ENCODE measurements at regions not wholly inside any gene's neighbourhood (a gene's known extent, or its start where the extent isn't known, plus 50 kb on each side); places are given as distances from the start of the nearest gene placed in this dataset.

- Mint-ChIP-seq H3K9me3 (no peaks in the 10 kb centered on the region), H3K27me3 (peaks cover 2% of the 10 kb centered on the region), H3K4me1 (ENCODE audit: low read depth) (no peaks in the 10 kb centered on the region), H3K27ac (no peak overlapping the region), H3K36me3 (ENCODE audit: low read depth) (no peaks in the 10 kb centered on the region), H3K4me3 (no peak overlapping the region)
- POLR2A ChIA-PET, result no interaction called here
- intact Hi-C loops (cut with micrococcal nuclease), result no loop called here
- CTCF ChIA-PET, result no interaction called here
- DNase-seq (no peak), ATAC-seq (no peak)
- no peak for TF ChIP-seq CTCF (IDR thresholded peaks at IDR 0.05)
Measured at GRCh38 chr6:90809035-90809434, 222.2 kb upstream of the MAP3K7 start.

- Mint-ChIP-seq H3K9me3 (no peaks in the 10 kb centered on the region), H3K27ac (no peak overlapping the region), H3K4me3 (no peak overlapping the region), H3K4me1 (ENCODE audit: low read depth) (no peaks in the 10 kb centered on the region), H3K36me3 (ENCODE audit: low read depth) (no peaks in the 10 kb centered on the region), H3K27me3 (peaks cover 3% of the 10 kb centered on the region)
- ChIA-PET CTCF (no interaction called here), POLR2A (no interaction called here)
- no peak for TF ChIP-seq CTCF (IDR thresholded peaks at IDR 0.05)
- intact Hi-C loops (cut with micrococcal nuclease), result no loop called here
- DNase-seq (no peak), ATAC-seq (no peak)
Measured at GRCh38 chr6:90807791-90808701, 221.2 kb upstream of the MAP3K7 start.

DNA sequence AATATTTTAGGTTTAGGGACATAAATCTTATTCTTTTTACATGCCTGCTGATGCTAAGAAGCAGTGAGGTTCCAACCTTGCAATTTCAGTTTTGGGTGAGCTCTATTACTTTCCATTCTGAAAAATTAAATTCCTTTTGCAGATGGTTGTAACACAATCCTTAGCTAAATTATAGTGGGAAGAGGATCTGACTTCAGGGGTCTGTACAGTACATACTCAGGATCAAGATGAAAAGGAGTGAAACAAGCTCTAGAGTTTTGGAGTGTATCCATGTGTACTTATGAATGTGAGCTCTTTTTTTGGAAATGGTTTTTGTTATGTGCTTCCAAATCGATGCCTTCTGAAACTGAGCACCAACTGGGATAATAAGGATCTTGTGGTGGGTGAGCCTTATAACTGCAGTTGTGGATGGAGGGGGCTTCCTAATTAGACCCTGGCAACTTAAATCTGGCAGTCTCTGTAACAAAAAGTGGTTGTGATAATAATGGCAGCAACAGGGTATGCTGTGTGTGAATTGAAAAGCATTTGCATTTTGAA, 218.8 kb upstream of the MAP3K7 start:
- POLR2A ChIA-PET, result no interaction called here
- DNase-seq, result no peak
- H3K27me3 Mint-ChIP-seq, result peaks cover 3% of the 10 kb centered on the region
- no peaks in the 10 kb centered on the region for H3K36me3 Mint-ChIP-seq (ENCODE audit: low read depth)
- no peak overlapping the region for H3K27ac Mint-ChIP-seq
- no peaks in the 10 kb centered on the region for H3K4me1 Mint-ChIP-seq (ENCODE audit: low read depth)
- CTCF ChIA-PET, result no interaction called here
- intact Hi-C loops (cut with micrococcal nuclease), result no loop called here
- H3K9me3 Mint-ChIP-seq, result no peaks in the 10 kb centered on the region
- TF ChIP-seq CTCF (IDR thresholded peaks at IDR 0.05), result no peak
- ATAC-seq, result no peak
- H3K4me3 Mint-ChIP-seq, result no peak overlapping the region

DNA sequence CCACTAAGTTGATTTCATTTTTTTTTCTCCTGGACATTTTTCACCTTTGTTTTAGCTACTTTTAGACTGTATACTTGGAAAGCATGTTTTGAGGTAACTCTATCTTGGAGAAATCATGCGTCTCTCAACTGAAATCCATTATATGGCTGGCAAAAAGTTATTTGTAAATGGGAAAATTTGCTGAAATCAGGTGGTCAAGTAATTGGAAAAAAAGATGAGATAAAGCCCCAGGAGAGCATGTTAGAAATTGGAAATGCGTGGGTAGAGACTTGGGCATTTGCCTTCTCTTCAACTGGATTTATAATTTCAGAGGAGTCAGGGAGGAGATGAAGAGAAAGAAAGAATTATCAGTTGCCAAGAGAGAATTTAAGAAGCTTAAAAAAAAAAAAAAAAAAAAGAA, 217.1 kb upstream of the MAP3K7 start:
- intact Hi-C loops (cut with micrococcal nuclease), result no loop called here
- no peak for DNase-seq
- Mint-ChIP-seq H3K27ac (no peak overlapping the region), H3K4me3 (no peak overlapping the region), H3K4me1 (ENCODE audit: low read depth) (no peaks in the 10 kb centered on the region), H3K9me3 (no peaks in the 10 kb centered on the region), H3K36me3 (ENCODE audit: low read depth) (no peaks in the 10 kb centered on the region), H3K27me3 (peaks cover 3% of the 10 kb centered on the region)
- no peak for TF ChIP-seq CTCF (IDR thresholded peaks at IDR 0.05)
- ChIA-PET CTCF (no interaction called here), POLR2A (interaction anchor here (0.6 kb wide), 1 partner anchor 31 kb away, joined by 3 read pairs; no protein-coding TSS in a partner anchor)
- no peak for ATAC-seq

- intact Hi-C loops (cut with micrococcal nuclease), result no loop called here
- POLR2A ChIA-PET, result no interaction called here
- TF ChIP-seq CTCF (IDR thresholded peaks at IDR 0.05), result no peak
Measured at GRCh38 chr6:90795078-90795477, 208.2 kb upstream of the MAP3K7 start.

More at GRCh38 chr6:90795078-90795477, 208.2 kb upstream of the MAP3K7 start:
- CTCF ChIA-PET, result no interaction called here
- Mint-ChIP-seq H3K27me3 (no peaks in the 10 kb centered on the region), H3K27ac (no peak overlapping the region), H3K4me1 (ENCODE audit: low read depth) (no peaks in the 10 kb centered on the region), H3K36me3 (ENCODE audit: low read depth) (no peaks in the 10 kb centered on the region), H3K4me3 (no peak overlapping the region), H3K9me3 (no peaks in the 10 kb centered on the region)
- DNase-seq (no peak), ATAC-seq (no peak)

All from activated CD8-positive, alpha-beta T cell treated with anti-CD3 and anti-CD28 coated beads for 36 hours (primary cell).